ENCODE measurements at regions not wholly inside any gene's neighbourhood (a gene's known extent, or its start where the extent isn't known, plus 50 kb on each side); places are given as distances from the start of the nearest gene placed in this dataset.
"Not testable (repeated sequence)": the region's sequence is repeated elsewhere in the genome, so short reads cannot be mapped to it uniquely, and the experiment has no call there.

GRCh38 chr3:152578769-152579168, 256.2 kb upstream of the P2RY1 start:
- no peak for DNase-seq (ENCODE audit: low spot score)

GRCh38 chr3:152581951-152582350, 253.0 kb upstream of the P2RY1 start:
- DNase-seq (ENCODE audit: low spot score): no peak

- DNase-seq (ENCODE audit: low spot score): no peak
Observed at GRCh38 chr3:152583963-152584362, 251.0 kb upstream of the P2RY1 start.

GRCh38 chr3:152586974-152587373, 248.0 kb upstream of the P2RY1 start:
- no peak for DNase-seq (ENCODE audit: low spot score)

- no peak for DNase-seq (ENCODE audit: low spot score)
Observed at GRCh38 chr3:152587861-152588260, 247.1 kb upstream of the P2RY1 start.

- no peak for DNase-seq (ENCODE audit: low spot score)
Observed at GRCh38 chr3:152589644-152590043, 245.3 kb upstream of the P2RY1 start.

GRCh38 chr3:152591515-152591914, 243.4 kb upstream of the P2RY1 start:
- DNase-seq (ENCODE audit: low spot score): no peak

GRCh38 chr3:152593242-152593641, 241.7 kb upstream of the P2RY1 start:
- no peak for DNase-seq (ENCODE audit: low spot score)

GRCh38 chr3:152595975-152596821, 238.7 kb upstream of the P2RY1 start:
- DNase-seq (ENCODE audit: low spot score): peak; percentile 73

GRCh38 chr3:152596832-152597231, 238.1 kb upstream of the P2RY1 start:
- not testable (repeated sequence) for DNase-seq (ENCODE audit: low spot score)

GRCh38 chr3:152606146-152606545, 228.8 kb upstream of the P2RY1 start:
- no peak for DNase-seq (ENCODE audit: low spot score)

- DNase-seq (ENCODE audit: low spot score): no peak
Observed at GRCh38 chr3:152607179-152607578, 227.8 kb upstream of the P2RY1 start.

- DNase-seq (ENCODE audit: low spot score): no peak
Observed at GRCh38 chr3:152608696-152609594, 226.0 kb upstream of the P2RY1 start.

- no peak for DNase-seq (ENCODE audit: low spot score)
Observed at GRCh38 chr3:152609891-152610290, 225.0 kb upstream of the P2RY1 start.

- DNase-seq (ENCODE audit: low spot score): no peak
Observed at GRCh38 chr3:152610622-152611021, 224.3 kb upstream of the P2RY1 start.

- DNase-seq (ENCODE audit: low spot score): no peak
Observed at GRCh38 chr3:152611905-152612304, 223.0 kb upstream of the P2RY1 start.

GRCh38 chr3:152613851-152614250, 221.1 kb upstream of the P2RY1 start:
- no peak for DNase-seq (ENCODE audit: low spot score)

GRCh38 chr3:152615681-152616080, 219.2 kb upstream of the P2RY1 start:
- DNase-seq (ENCODE audit: low spot score): no peak

- DNase-seq (ENCODE audit: low spot score): no peak
Observed at GRCh38 chr3:152617609-152618008, 217.3 kb upstream of the P2RY1 start.

GRCh38 chr3:152618529-152618928, 216.4 kb upstream of the P2RY1 start:
- no peak for DNase-seq (ENCODE audit: low spot score)

GRCh38 chr3:152619691-152620090, 215.2 kb upstream of the P2RY1 start:
- DNase-seq (ENCODE audit: low spot score): no peak

GRCh38 chr3:152620395-152620794, 214.5 kb upstream of the P2RY1 start:
- DNase-seq (ENCODE audit: low spot score): no peak

Measured in HT-29 (cell line).